ENCODE measurements at regions not wholly inside any gene's neighbourhood (a gene's known extent, or its start where the extent isn't known, plus 50 kb on each side); places are given as distances from the start of the nearest gene placed in this dataset.

- no peak for TF ChIP-seq POLR2A (IDR thresholded peaks at IDR 0.05; ENCODE audit: low read length)
- no peak for TF ChIP-seq GATA1 (IDR thresholded peaks at IDR 0.05; ENCODE audit: low read depth, low read length)
Observed at GRCh38 chr6:74357321-74357720, 661.3 kb downstream of the CD109 start.

Measured in erythroblast (primary cell).